Neural cell (in vitro differentiated cells): ENCODE measurements at regions not wholly inside any gene's neighbourhood (a gene's known extent, or its start where the extent isn't known, plus 50 kb on each side); places are given as distances from the start of the nearest gene placed in this dataset.

Experiments
- H2AFZ ChIP-seq: fragments of 200-600, 300-800 bp; sonication (generic), shearing (Covaris generic); 2 replicates; pipeline ENCODE4 v1.6.0; 2014; ENCODE audit warnings: low read depth, mild to moderate bottlenecking, antibody characterized with exemption, low read length, moderate library complexity
- H3F3A ChIP-seq: fragments of 200-600 bp; shearing (Covaris generic); 2 replicates; pipeline ENCODE4 v1.6.1; 2016; ENCODE audit warnings: mild to moderate bottlenecking, moderate library complexity, mixed read lengths, antibody characterized with exemption, low read length; ENCODE audit not compliant: insufficient read depth, poor library complexity, severe bottlenecking
- H3K27ac ChIP-seq: fragments of 200-600, 300-800 bp; sonication (generic), shearing (Covaris generic); 2 replicates; pipeline ENCODE4 v1.5.1; 2014; ENCODE audit warnings: mild to moderate bottlenecking, low read length, moderate library complexity
- H3K27me3 ChIP-seq: fragments of 300-800, 200-600 bp; sonication (generic), shearing (Covaris generic); 2 replicates; pipeline ENCODE4 v1.6.0; 2014; ENCODE audit warnings: mild to moderate bottlenecking, low read depth, low read length, moderate library complexity; ENCODE audit not compliant: insufficient read depth
- H3K36me3 ChIP-seq: fragments of 300-800, 200-600 bp; sonication (generic), shearing (Covaris generic); 2 replicates; pipeline ENCODE4 v1.5.1; 2014; ENCODE audit warnings: mild to moderate bottlenecking, antibody characterized with exemption, low read length, moderate library complexity; ENCODE audit not compliant: insufficient read depth
- H3K4me2 ChIP-seq: fragments of 300-800, 200-600 bp; sonication (generic), shearing (Covaris generic); 2 replicates; pipeline ENCODE4 v1.6.0; 2014; ENCODE audit warnings: mild to moderate bottlenecking, low read length
- H3K4me3 ChIP-seq: fragments of 300-800, 200-600 bp; sonication (generic), shearing (Covaris generic); 2 replicates; pipeline ENCODE4 v1.5.1; 2014; ENCODE audit warnings: mild to moderate bottlenecking, low read length, moderate library complexity
- H3K79me2 ChIP-seq: fragments of 200-600 bp; shearing (Covaris generic); replicated peaks from 2 replicates; pipeline ENCODE4 v1.6.0; 2014; ENCODE audit warnings: mild to moderate bottlenecking, low read length, moderate library complexity; ENCODE audit not compliant: insufficient read depth
- H3K9ac ChIP-seq: fragments of 300-800, 200-600 bp; sonication (generic), shearing (Covaris generic); 2 replicates; pipeline ENCODE4 v1.6.1; 2016; ENCODE audit warnings: mild to moderate bottlenecking, low read length, mixed read lengths
- H3K9me2 ChIP-seq: fragments of 200-600 bp; shearing (Covaris generic); 2 replicates; pipeline ENCODE4 v1.6.1; 2016; ENCODE audit warnings: mild to moderate bottlenecking, low read length, mixed read lengths; ENCODE audit not compliant: insufficient read depth
- H3K9me3 ChIP-seq: fragments of 200-600, 300-800 bp; sonication (generic), shearing (Covaris generic); 2 replicates; pipeline ENCODE4 v1.6.1; 2016; ENCODE audit warnings: mild to moderate bottlenecking, mixed run types, low read length, moderate library complexity, mixed read lengths
- H4K20me1 ChIP-seq: fragments of 200-600 bp; shearing (Covaris generic); 2 replicates; pipeline ENCODE4 v1.6.1; 2016; ENCODE audit warnings: mild to moderate bottlenecking, mixed run types; ENCODE audit not compliant: insufficient read depth
- EP300 ChIP-seq: fragments of 450-650 bp; conservative IDR thresholded peaks from 2 replicates; pipeline ENCODE4 v1.6.1; 2014; ENCODE audit warnings: antibody characterized with exemption, mild to moderate bottlenecking, moderate library complexity; ENCODE audit not compliant: poor library complexity, severe bottlenecking
- EZH2 ChIP-seq: fragments of 200-600, 300-800 bp; shearing (Covaris generic), sonication (generic); IDR thresholded peaks from 2 replicates; pipeline ENCODE4 v1.6.1; 2014; ENCODE audit warnings: antibody characterized with exemption, low read length, borderline replicate concordance, mild to moderate bottlenecking; ENCODE audit not compliant: insufficient read depth, poor library complexity, severe bottlenecking
- MXI1 ChIP-seq: fragments of 450-650 bp; conservative IDR thresholded peaks from 2 replicates; pipeline ENCODE4 v1.6.1; 2014; ENCODE audit warnings: antibody characterized with exemption, mild to moderate bottlenecking; ENCODE audit not compliant: poor library complexity, severe bottlenecking
- POLR2AphosphoS5 ChIP-seq: IDR thresholded peaks from 2 replicates; pipeline ENCODE4 v1.6.1; 2012
- RAD21 ChIP-seq: fragments of 450-650 bp; conservative IDR thresholded peaks from 2 replicates; pipeline ENCODE4 v1.6.1; 2014; ENCODE audit warnings: antibody characterized with exemption, mild to moderate bottlenecking, moderate library complexity
- SMC3 ChIP-seq: fragments of 450-650 bp; conservative IDR thresholded peaks from 2 replicates; pipeline ENCODE4 v1.6.1; 2014; ENCODE audit warnings: antibody characterized with exemption, mild to moderate bottlenecking, moderate library complexity; ENCODE audit not compliant: poor library complexity
- TAF1 ChIP-seq: IDR thresholded peaks from 2 replicates; pipeline ENCODE4 v1.6.1; 2012; ENCODE audit warnings: low read depth
- TF ChIP-seq, protein P1 (sequence below): IDR thresholded peaks from 2 replicates; pipeline ENCODE4 v1.6.1; 2012; ENCODE audit warnings: borderline replicate concordance
- TF ChIP-seq, protein P2 (sequence below): fragments of 450-650 bp; IDR thresholded peaks from 2 replicates; pipeline ENCODE4 v1.5.1; 2014; ENCODE audit warnings: antibody characterized with exemption, mild to moderate bottlenecking, moderate library complexity; ENCODE audit not compliant: poor library complexity, severe bottlenecking

DNA sequence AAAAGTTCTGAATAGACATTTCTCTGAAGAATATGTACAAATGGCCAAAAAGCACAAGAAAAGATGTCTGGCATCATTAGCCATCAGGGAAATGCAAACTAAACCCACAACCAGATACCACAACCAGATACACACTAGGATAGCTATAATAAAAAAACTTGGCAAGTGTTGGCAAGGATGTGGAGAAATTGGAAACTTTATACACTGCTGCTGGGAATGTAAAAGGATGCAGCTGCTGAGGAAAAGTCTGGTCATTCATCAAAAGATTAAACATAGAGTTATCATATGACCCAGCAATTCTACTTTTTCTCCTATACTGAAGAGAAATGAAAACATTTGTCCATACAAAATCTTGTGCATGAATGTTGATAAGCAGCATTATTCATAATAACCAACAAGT is 92.3 kb downstream of the UCHL1 start:
- H3K79me2 ChIP-seq, result no peaks in the 10 kb centered on the region
- H3K27ac ChIP-seq, result no peak overlapping the region
- no peak overlapping the region for H3K4me3 ChIP-seq
- H4K20me1 ChIP-seq, result no peaks in the 10 kb centered on the region
- no peaks in the 10 kb centered on the region for H3K36me3 ChIP-seq
- H3K9ac ChIP-seq, result no peak overlapping the region
- no peaks in the 10 kb centered on the region for H3F3A ChIP-seq
- H3K4me2 ChIP-seq, result no peak overlapping the region
- no peaks in the 10 kb centered on the region for H3K9me3 ChIP-seq
- H3K9me2 ChIP-seq, result no peaks in the 10 kb centered on the region
- no peak overlapping the region for H2AFZ ChIP-seq
- TF ChIP-seq, protein P1, sequence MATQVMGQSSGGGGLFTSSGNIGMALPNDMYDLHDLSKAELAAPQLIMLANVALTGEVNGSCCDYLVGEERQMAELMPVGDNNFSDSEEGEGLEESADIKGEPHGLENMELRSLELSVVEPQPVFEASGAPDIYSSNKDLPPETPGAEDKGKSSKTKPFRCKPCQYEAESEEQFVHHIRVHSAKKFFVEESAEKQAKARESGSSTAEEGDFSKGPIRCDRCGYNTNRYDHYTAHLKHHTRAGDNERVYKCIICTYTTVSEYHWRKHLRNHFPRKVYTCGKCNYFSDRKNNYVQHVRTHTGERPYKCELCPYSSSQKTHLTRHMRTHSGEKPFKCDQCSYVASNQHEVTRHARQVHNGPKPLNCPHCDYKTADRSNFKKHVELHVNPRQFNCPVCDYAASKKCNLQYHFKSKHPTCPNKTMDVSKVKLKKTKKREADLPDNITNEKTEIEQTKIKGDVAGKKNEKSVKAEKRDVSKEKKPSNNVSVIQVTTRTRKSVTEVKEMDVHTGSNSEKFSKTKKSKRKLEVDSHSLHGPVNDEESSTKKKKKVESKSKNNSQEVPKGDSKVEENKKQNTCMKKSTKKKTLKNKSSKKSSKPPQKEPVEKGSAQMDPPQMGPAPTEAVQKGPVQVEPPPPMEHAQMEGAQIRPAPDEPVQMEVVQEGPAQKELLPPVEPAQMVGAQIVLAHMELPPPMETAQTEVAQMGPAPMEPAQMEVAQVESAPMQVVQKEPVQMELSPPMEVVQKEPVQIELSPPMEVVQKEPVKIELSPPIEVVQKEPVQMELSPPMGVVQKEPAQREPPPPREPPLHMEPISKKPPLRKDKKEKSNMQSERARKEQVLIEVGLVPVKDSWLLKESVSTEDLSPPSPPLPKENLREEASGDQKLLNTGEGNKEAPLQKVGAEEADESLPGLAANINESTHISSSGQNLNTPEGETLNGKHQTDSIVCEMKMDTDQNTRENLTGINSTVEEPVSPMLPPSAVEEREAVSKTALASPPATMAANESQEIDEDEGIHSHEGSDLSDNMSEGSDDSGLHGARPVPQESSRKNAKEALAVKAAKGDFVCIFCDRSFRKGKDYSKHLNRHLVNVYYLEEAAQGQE, result no peak
- TF ChIP-seq EZH2 (no peak), MXI1 (no peak), SMC3 (no peak), TAF1 (no peak), POLR2AphosphoS5 (no peak)
- TF ChIP-seq, protein P2, sequence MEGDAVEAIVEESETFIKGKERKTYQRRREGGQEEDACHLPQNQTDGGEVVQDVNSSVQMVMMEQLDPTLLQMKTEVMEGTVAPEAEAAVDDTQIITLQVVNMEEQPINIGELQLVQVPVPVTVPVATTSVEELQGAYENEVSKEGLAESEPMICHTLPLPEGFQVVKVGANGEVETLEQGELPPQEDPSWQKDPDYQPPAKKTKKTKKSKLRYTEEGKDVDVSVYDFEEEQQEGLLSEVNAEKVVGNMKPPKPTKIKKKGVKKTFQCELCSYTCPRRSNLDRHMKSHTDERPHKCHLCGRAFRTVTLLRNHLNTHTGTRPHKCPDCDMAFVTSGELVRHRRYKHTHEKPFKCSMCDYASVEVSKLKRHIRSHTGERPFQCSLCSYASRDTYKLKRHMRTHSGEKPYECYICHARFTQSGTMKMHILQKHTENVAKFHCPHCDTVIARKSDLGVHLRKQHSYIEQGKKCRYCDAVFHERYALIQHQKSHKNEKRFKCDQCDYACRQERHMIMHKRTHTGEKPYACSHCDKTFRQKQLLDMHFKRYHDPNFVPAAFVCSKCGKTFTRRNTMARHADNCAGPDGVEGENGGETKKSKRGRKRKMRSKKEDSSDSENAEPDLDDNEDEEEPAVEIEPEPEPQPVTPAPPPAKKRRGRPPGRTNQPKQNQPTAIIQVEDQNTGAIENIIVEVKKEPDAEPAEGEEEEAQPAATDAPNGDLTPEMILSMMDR, result no peak
- no peaks in the 10 kb centered on the region for H3K27me3 ChIP-seq

- no peak for TF ChIP-seq POLR2AphosphoS5
- TF ChIP-seq SMC3, result no peak
- no peak for TF ChIP-seq MXI1
- TF ChIP-seq TAF1, result no peak
- no peak for TF ChIP-seq RAD21
- TF ChIP-seq EP300, result no peak
- no peak for TF ChIP-seq EZH2
- TF ChIP-seq, protein P2, result no peak
- TF ChIP-seq, protein P1, result no peak
- Histone ChIP-seq H3K27ac (no peak overlapping the region), H3K79me2 (no peaks in the 10 kb centered on the region), H3K27me3 (peaks cover 5% of the 10 kb centered on the region), H3K9me3 (no peaks in the 10 kb centered on the region), H3K36me3 (no peaks in the 10 kb centered on the region), H3K4me3 (no peak overlapping the region), H3K9me2 (no peaks in the 10 kb centered on the region), H3F3A (no peaks in the 10 kb centered on the region), H3K9ac (no peak overlapping the region), H4K20me1 (no peaks in the 10 kb centered on the region), H3K4me2 (no peak overlapping the region), H2AFZ (no peak overlapping the region)
Measured at GRCh38 chr4:41358647-41359421, 102.1 kb downstream of the UCHL1 start.
